ENCODE measurements at regions not wholly inside any gene's neighbourhood (a gene's known extent, or its start where the extent isn't known, plus 50 kb on each side); places are given as distances from the start of the nearest gene placed in this dataset.

GRCh38 chr9:118395415-118395814 is 691.2 kb downstream of the TLR4 start:
- TF ChIP-seq GABPA (IDR thresholded peaks at IDR 0.05; ENCODE audit: low read depth) = no peak
- no peak for TF ChIP-seq CTCF (IDR thresholded peaks at IDR 0.05; ENCODE audit: insufficient read depth, low read length)
- TF ChIP-seq POLR2AphosphoS5 (IDR thresholded peaks at IDR 0.05; ENCODE audit: low read depth) = no peak
- no peak for TF ChIP-seq REST (IDR thresholded peaks at IDR 0.05; ENCODE audit: insufficient replicate concordance, low read depth)
- TF ChIP-seq SPI1 (IDR thresholded peaks at IDR 0.05; ENCODE audit: borderline replicate concordance, low read depth) = no peak

All from HL-60 (cell line).